Lower leg skin (tissue), 4 donors: ENCODE measurements at regions not wholly inside any gene's neighbourhood (a gene's known extent, or its start where the extent isn't known, plus 50 kb on each side); places are given as distances from the start of the nearest gene placed in this dataset.

ENCODE experiments used
- DNase-seq, 2 donors: peaks; one replicate each; pipeline ENCODE4 v3.0.0-alpha.2; 2019; ENCODE audit warnings: low spot score in 2 of 2
- H3K4me3 ChIP-seq: fragments of 200-600 bp; sonication (generic); 2 replicates; pipeline ENCODE4 v1.5.1; 2017; ENCODE audit warnings: mild to moderate bottlenecking, low read depth; ENCODE audit not compliant: poor library complexity, severe bottlenecking
- POLR2A ChIP-seq, 2 donors: fragments of 450-650 bp; IDR thresholded peaks; one replicate each; pipeline ENCODE4 v1.6.1; 2016 to 2017; ENCODE audit warnings: antibody characterized with exemption in 2 of 2, mild to moderate bottlenecking in 1 of 2, moderate library complexity in 1 of 2
- WGBS, 2 donors: methylation state at CpG; one replicate each; pipeline ENCODE4 v1.1.5; 2018; 5-methylcytosine and 5-hydroxymethylcytosine counted together
- intact Hi-C: fragments of 100-400 bp; cut with DNase I; formaldehyde crosslinking; loops from one replicate; pipeline ENCODE4 v1.15.0; 2023; ENCODE audit warnings: low total_unique reads
- TF ChIP-seq, protein P1 (sequence below), 3 donors: fragments of 450-650 bp; IDR thresholded peaks; one replicate each; pipeline ENCODE4 v1.5.1; 2016; ENCODE audit warnings: antibody characterized with exemption in 3 of 3, mild to moderate bottlenecking in 3 of 3, moderate library complexity in 2 of 3

DNA sequence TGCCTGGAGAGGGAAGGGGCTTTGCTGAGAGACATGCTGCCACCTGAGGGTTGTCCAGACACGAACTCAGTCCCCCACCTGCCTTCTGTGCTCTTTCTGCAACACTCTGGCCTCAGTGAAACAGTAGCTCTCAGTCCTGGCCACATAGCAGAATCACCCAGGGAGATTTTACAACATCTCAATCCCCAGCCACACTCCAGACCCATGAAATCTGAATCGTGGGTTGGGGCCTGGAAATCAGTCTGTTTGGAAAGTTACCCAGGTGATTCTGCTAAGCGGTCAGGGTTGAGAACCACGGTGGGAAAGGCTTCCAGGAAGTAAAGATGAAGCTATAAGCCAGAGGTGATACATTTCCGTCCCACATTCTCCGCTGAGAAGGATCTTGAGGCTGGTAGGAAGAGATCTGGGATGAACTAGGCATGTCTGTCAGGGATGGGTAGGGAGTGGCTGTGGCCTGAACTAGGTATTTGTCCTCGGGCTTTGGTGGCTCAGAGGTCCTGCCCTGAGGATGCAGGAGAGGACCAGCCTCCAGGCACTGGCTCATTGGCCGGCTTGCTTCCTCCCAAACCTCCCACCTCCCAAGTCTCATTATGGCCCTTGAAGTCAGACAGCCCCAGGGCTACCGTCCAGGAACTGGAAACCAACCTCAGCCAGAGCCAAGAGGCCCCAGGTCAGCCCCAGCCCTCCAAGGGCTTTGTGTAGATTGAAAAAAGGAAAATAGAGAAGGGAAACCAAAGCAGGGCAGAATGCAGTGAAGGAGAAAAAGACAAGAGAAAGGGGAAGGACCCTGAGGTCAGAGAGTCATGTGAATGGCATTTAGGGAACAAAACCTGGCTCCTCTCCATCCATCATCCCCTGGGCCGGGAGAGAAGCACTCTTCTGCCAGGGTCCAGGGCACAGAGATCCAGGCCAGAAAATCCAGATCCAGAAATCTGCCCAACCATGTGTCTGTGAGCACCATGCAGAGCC lies 119.6 kb downstream of the ZFP36L2 start:
- DNase-seq: no peak
- WGBS, 2 donors: 64 to 72% methylated on average over 10 of the region's 10 CpGs

DNA sequence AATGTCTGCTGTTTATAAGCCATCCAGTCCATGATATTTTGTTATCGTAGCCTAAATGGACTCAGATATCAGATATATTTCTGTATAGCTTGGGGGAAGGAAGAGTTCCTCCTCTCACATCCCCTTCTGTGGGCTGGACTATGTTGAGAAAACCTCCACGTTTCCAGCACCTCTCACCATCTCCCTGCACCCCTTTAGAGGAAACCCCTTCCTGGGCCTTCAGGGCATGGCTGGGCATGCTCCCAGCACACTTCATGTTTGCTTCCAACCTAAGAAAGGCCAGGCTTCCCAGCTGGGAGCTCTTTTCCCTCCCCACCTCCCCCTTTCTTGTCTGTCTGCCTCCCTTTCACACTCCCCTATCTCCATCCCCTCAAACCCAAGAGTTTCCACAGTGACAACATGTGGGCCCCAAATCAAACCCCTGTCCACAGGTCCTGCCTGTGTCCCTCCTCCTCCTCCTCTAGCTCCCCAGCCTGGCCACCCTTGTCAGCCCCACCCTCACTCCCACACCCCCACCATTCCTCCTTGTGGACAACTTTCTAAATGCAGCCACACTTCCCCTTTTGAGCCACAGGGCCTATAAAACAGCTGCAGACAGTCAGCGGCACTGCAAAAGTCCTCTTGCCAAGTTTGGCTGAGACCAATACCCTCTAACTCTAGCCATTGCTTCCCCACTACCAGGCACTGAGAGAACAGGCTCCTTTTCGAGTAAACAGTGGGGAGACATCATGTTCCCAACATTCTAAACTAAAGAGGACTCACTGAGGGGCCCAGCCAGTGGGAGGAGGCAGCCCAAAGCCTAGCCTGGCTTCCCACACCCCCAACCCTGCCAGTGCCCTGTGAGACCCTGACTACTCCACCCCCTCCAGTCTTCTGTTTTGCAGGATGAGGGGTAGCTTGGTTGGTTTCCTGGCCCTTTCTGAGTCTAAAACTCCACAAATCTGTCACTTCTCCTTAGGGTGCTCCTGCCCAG lies 120.5 kb downstream of the ZFP36L2 start:
- TF ChIP-seq, protein P1, sequence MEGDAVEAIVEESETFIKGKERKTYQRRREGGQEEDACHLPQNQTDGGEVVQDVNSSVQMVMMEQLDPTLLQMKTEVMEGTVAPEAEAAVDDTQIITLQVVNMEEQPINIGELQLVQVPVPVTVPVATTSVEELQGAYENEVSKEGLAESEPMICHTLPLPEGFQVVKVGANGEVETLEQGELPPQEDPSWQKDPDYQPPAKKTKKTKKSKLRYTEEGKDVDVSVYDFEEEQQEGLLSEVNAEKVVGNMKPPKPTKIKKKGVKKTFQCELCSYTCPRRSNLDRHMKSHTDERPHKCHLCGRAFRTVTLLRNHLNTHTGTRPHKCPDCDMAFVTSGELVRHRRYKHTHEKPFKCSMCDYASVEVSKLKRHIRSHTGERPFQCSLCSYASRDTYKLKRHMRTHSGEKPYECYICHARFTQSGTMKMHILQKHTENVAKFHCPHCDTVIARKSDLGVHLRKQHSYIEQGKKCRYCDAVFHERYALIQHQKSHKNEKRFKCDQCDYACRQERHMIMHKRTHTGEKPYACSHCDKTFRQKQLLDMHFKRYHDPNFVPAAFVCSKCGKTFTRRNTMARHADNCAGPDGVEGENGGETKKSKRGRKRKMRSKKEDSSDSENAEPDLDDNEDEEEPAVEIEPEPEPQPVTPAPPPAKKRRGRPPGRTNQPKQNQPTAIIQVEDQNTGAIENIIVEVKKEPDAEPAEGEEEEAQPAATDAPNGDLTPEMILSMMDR (IDR thresholded peaks at IDR 0.05): no peak
- TF ChIP-seq POLR2A (IDR thresholded peaks at IDR 0.05): no peak
- H3K4me3 ChIP-seq: no peak overlapping the region
- intact Hi-C loops: no loop called here
- DNase-seq: no peak
- 56 to 59% methylated on average over 4 of the region's 4 CpGs for WGBS, 2 donors

More for the DNA sequence above, 119.6 kb downstream of the ZFP36L2 start:
- H3K4me3 ChIP-seq: no peak overlapping the region
- TF ChIP-seq POLR2A (IDR thresholded peaks at IDR 0.05): no peak
- TF ChIP-seq, protein P1 (IDR thresholded peaks at IDR 0.05): no peak
- intact Hi-C loops: no loop called here

DNA sequence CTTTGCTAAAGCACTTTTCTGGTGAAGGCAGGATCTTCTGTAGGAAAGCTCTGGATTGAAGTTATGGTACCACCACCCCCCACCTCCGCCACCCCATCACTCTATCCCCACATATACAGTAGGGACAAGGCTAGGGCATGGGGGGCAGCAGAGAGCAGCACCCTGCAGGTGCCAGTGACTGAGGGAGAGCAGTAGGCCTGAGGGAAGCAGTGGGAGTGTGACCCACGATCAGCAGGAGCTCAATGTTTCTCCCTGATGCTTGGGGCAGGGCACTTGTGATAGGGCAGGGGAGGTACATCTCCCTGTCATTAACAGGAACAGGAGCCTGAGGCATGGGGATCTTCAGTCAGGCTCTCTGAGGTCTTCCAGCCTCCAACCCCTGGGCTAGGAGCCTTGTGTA lies 121.6 kb downstream of the ZFP36L2 start:
- DNase-seq: no peak
- TF ChIP-seq, protein P1 (IDR thresholded peaks at IDR 0.05): no peak
- no peak for TF ChIP-seq POLR2A (IDR thresholded peaks at IDR 0.05)
- intact Hi-C loops: no loop called here
- WGBS, 2 donors: 90 to 93% methylated on average over 2 of the region's 2 CpGs
- no peak overlapping the region for H3K4me3 ChIP-seq

DNA sequence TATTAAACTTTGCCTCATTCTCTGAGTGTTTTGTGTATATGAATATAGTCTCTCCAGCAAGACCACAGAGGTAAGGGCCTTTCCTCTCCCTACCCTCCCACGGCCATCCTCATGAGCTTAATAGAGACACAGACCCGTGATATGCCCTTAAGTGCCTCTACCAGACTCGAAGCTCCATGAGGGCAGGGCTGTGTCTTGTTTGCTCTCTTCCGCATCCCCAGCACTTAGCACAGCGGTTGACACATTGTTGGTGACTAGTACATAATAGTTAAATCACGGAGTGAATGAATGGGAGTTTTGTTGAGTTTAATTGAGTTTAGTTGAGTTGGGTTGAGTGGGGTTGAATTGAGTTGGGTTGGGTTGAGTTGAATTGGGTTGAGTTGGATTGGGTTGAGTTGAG lies 122.3 kb downstream of the ZFP36L2 start:
- no peak overlapping the region for H3K4me3 ChIP-seq
- WGBS, 2 donors: 98 to 99% methylated on average over 6 of the region's 6 CpGs
- DNase-seq: no peak
- no peak for TF ChIP-seq POLR2A (IDR thresholded peaks at IDR 0.05)
- TF ChIP-seq, protein P1 (IDR thresholded peaks at IDR 0.05): no peak
- intact Hi-C loops: no loop called here

DNA sequence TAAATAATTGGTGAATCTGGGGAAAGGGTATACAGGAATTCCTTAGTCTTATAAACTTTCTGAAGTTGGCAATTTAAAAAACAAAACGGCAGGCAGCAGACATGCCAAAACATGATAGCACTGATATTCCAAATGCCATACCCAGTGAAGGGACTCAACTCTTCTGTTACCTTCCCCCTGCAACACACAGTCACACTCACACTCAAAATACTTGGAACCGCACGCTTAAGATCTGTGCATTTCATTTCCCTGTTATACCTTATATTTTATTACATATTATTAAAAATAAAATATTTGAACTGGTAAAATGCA lies 123.4 kb downstream of the ZFP36L2 start:
- TF ChIP-seq, protein P1 (IDR thresholded peaks at IDR 0.05): no peak
- no peak for TF ChIP-seq POLR2A (IDR thresholded peaks at IDR 0.05)
- H3K4me3 ChIP-seq: no peak overlapping the region
- no peak for DNase-seq
- intact Hi-C loops: no loop called here
- 58 to 70% methylated on average over 3 of the region's 3 CpGs for WGBS, 2 donors
